Large intestine (tissue), 3 donors: ENCODE measurements at regions not wholly inside any gene's neighbourhood (a gene's known extent, or its start where the extent isn't known, plus 50 kb on each side); places are given as distances from the start of the nearest gene placed in this dataset.
A peak's percentile ranks its signal among the peaks of the same experiment; 100 is the strongest.

Source experiments
- DNase-seq, 2 donors: peaks; one replicate each; pipeline versions ENCODE4 v3.0.0 to v3.0.0-alpha.2; 2013
- H3K27ac ChIP-seq: one replicate; pipeline ENCODE4 v1.5.1; 2013; ENCODE audit warnings: low read length
- H3K27me3 ChIP-seq: 2 replicates; pipeline ENCODE4 v1.6.1; 2013; ENCODE audit warnings: low read length; ENCODE audit not compliant: control insufficient read depth, insufficient read depth
- H3K36me3 ChIP-seq: 2 replicates; pipeline ENCODE4 v1.6.1; 2013; ENCODE audit warnings: low read length; ENCODE audit not compliant: control insufficient read depth, insufficient read depth
- H3K4me1 ChIP-seq: one replicate; pipeline ENCODE4 v1.6.1; 2013; ENCODE audit warnings: low read length; ENCODE audit not compliant: control insufficient read depth, insufficient read depth
- H3K4me3 ChIP-seq: one replicate; pipeline ENCODE4 v1.5.1; 2013; ENCODE audit warnings: low read length
- H3K9me3 ChIP-seq: one replicate; pipeline ENCODE4 v1.6.1; 2013; ENCODE audit warnings: mild to moderate bottlenecking, low read depth, low read length, moderate library complexity; ENCODE audit not compliant: control insufficient read depth
- WGBS: methylation state at CpG from one replicate; pipeline ENCODE4 v1.1.5; 2013; ENCODE audit warnings: low lambda C conversion rate; ENCODE audit not compliant: insufficient coverage; 5-methylcytosine and 5-hydroxymethylcytosine counted together

DNA sequence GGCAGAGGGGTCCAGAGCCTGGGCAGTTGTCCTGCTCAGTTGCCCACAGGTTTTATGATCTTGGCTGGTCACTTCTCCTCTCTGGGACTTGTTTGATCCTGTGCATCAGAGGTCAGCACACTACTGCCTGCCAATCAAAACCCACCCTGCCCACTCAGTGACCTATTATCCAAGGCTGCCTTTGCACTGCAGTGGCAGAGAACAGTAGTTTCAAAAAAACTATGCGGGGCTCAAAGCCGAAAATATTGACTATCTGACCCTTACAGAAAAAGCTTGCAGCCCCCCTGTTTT is 218.2 kb downstream of the CYP26B1 start:
- Histone ChIP-seq H3K4me1 (peaks cover 33% of the 10 kb centered on the region), H3K27ac (no peak overlapping the region), H3K4me3 (no peak overlapping the region), H3K27me3 (no peaks in the 10 kb centered on the region), H3K36me3 (no peaks in the 10 kb centered on the region), H3K9me3 (no peaks in the 10 kb centered on the region)
- no CpG with 5 or more reads among the region's 2 CpGs for WGBS
- DNase-seq = no peak

GRCh38 chr2:71928734-71929481 is 218.8 kb downstream of the CYP26B1 start:
- Histone ChIP-seq H3K9me3 (no peaks in the 10 kb centered on the region), H3K36me3 (no peaks in the 10 kb centered on the region), H3K27ac (no peak overlapping the region), H3K27me3 (no peaks in the 10 kb centered on the region), H3K4me3 (no peak overlapping the region), H3K4me1 (peaks cover 29% of the 10 kb centered on the region)
- WGBS = no CpG with 5 or more reads among the region's 11 CpGs
- no peak for DNase-seq

DNA sequence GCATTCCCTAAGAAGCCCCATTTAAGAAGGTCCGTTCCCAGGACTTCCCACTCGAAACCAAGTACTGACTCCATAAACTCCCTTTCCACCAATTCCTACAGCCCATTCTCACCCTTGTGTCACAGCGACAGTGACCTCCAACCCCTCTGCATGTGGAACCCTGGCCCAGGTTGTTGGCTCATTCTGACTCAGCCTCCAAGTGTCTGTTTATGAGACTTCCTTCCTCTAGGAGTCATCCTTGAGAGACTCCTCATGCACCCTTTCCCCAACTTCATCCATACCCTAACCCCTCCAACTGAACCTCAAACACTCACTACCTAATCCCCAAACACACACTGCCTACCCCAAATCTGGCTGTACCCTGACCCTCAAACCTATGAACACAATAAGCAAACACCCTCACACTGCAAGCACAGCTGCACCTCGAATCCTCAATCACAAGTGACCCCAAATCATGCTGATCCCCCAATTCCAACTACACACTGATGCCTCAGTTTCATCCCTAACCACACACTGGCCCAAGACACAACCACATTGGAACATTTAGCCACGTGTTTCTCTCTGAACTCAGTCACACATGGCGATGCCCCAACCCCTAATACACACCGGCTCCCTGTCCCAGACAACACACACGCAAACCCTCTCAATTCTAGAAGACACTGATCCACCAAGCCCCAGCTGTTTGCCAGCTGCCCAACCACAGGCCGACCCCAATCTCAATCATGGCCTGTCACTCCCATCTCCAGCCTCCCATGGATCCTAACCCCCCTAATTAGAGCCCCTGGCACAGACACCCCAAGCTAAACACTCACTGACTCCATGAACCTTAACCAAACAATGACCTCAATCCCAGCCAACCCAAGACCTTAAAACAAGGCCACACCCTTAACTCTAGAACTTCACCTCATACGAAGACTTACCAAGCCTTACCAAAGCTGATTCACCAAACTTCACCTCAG is 219.6 kb downstream of the CYP26B1 start:
- no peak for DNase-seq
- WGBS = 90% methylated on average over 2 of the region's 10 CpGs
- Histone ChIP-seq H3K27ac (no peak overlapping the region), H3K36me3 (no peaks in the 10 kb centered on the region), H3K4me3 (no peak overlapping the region), H3K9me3 (no peaks in the 10 kb centered on the region), H3K27me3 (no peaks in the 10 kb centered on the region), H3K4me1 (peaks cover 29% of the 10 kb centered on the region)

GRCh38 chr2:71926876-71927756 is 220.5 kb downstream of the CYP26B1 start:
- WGBS = no CpG with 5 or more reads among the region's 16 CpGs
- H3K27me3 ChIP-seq = no peaks in the 10 kb centered on the region
- H3K4me3 ChIP-seq = no peak overlapping the region
- peak overlapping the region; percentile 74 for H3K27ac ChIP-seq
- H3K4me1 ChIP-seq = peaks cover 29% of the 10 kb centered on the region
- no peaks in the 10 kb centered on the region for H3K9me3 ChIP-seq
- DNase-seq = peak; percentile 66 to 82
- no peaks in the 10 kb centered on the region for H3K36me3 ChIP-seq

DNA sequence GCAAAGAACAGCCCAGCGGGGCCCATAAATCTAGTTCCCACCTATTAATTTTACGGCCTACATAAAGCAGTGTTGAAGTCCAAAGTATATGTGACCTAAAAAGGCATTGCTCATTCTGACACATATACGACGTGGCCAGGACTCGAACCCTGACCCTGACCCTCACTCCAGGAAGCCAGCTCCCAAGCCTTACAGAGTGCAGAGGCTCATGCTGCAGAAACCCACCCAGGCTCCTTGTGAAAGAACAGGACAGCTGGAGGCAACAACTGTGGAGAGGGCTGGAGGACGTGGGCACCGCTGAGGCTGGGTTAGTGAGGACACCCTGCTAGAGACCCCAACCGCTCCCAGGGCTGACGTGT is 221.6 kb downstream of the CYP26B1 start:
- peaks cover 29% of the 10 kb centered on the region for H3K4me1 ChIP-seq
- no peaks in the 10 kb centered on the region for H3K36me3 ChIP-seq
- H3K27ac ChIP-seq = peak overlapping the region; percentile 74
- no peaks in the 10 kb centered on the region for H3K27me3 ChIP-seq
- H3K9me3 ChIP-seq = no peaks in the 10 kb centered on the region
- WGBS = no CpG with 5 or more reads among the region's 9 CpGs
- peak; percentile 82 to 89 for DNase-seq
- no peak overlapping the region for H3K4me3 ChIP-seq

DNA sequence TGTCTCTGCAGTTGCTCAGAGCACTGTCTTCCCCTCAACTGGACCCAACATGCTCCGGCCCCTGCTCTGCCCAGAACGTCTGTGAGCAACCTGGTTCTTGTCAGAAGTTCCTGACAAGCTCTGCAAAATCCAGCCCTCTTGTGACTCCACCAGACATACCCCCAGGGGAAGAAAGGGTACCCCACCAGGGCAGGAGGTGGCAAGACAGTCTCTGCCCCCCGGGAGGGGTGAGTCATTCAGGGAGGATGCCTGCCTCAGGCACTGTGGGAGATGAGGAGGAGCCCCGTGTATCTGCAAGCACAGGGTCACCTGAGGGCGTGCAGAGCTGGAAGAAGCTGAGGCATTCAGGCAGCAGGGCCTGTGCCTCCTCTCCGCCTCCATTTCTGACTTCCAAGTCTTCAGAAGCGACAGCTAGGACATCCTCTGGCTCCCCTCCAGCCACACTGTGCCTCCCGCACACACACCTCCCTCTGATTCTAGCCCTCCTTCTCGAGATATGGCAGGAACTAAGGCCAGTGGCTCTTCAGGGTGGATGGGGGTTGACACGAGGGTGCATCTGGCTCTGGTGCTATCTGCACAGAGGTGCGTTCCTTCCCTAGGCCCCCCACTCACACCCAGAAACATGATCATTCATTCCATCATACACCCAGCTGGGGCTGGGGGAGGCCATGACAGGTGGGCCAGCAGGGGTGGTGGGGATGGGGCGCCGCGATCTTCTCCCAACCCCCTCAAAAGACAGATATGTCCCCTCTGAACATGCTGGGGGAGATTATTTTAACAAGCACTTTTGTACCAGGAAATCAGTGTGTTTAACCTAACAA is 222.2 kb downstream of the CYP26B1 start:
- DNase-seq = peak in 1 of 2 donors; percentile 48
- Histone ChIP-seq H3K27ac (peak overlapping the region; percentile 53), H3K9me3 (no peaks in the 10 kb centered on the region), H3K4me3 (no peak overlapping the region), H3K36me3 (no peaks in the 10 kb centered on the region), H3K27me3 (no peaks in the 10 kb centered on the region), H3K4me1 (peaks cover 29% of the 10 kb centered on the region)
- no CpG with 5 or more reads among the region's 14 CpGs for WGBS

- H3K9me3 ChIP-seq = no peaks in the 10 kb centered on the region
- H3K4me1 ChIP-seq = peaks cover 29% of the 10 kb centered on the region
These were observed 223.7 kb downstream of the CYP26B1 start for GRCh38 chr2:71923887-71924533.

DNA sequence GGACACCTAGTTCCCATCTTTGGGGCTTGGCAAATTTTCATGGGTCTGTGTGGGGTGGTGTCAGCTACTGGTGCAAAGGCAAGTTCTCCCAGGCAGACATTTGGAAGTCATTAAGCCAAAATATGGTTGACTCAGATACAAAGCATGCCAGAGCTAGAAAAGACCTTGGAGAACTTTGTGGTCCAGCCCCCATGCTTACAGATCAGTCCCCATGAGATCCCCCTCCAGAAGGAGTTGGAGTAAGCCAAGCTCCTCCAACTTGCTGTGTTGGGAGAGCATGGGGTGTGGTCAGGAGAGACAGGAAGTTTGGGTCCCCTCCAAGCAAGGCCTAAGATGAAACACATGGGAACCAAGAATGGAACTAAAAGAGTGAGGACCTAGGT is 224.5 kb downstream of the CYP26B1 start:
- peaks cover 29% of the 10 kb centered on the region for H3K4me1 ChIP-seq
- H3K9me3 ChIP-seq = no peaks in the 10 kb centered on the region

More at GRCh38 chr2:71923887-71924533, 223.7 kb downstream of the CYP26B1 start:
- no peaks in the 10 kb centered on the region for H3K36me3 ChIP-seq
- no peak overlapping the region for H3K27ac ChIP-seq
- H3K4me3 ChIP-seq = no peak overlapping the region
- no CpG with 5 or more reads among the region's 7 CpGs for WGBS
- no peaks in the 10 kb centered on the region for H3K27me3 ChIP-seq
- DNase-seq = peak; percentile 48 to 61

DNA sequence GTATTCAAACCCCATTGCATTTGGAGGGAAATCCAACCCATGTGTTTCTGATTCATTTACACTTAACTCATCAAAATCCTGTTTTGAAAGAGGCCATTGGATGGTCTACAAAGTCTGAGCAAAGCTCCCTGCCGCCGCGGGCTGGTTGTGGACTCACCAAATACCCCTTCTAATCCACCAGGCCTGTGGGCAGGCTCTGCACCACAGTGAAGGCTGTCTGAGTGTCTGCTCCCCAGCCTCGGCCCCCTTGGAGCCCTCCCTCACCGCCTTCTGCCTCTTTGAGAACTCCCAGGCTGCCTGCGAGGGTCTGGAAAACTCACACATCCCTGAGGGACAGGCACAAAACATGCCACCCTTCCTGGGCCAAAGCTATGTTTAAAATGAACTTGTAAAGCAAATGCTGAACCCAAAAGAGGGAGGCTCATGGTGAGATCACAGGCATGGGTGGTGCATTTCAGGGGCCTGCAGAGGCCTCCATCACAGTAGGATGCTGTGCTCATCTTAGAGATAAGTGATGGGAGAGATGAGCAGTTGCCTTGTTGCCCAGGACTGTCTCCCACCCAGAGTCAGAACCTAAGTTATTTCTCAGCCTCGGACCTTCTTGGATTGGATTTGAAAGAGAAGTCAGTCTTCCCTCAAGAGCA is 225.0 kb downstream of the CYP26B1 start:
- WGBS = no CpG with 5 or more reads among the region's 7 CpGs
- H3K4me3 ChIP-seq = no peak overlapping the region
- no peaks in the 10 kb centered on the region for H3K27me3 ChIP-seq
- H3K36me3 ChIP-seq = no peaks in the 10 kb centered on the region
- H3K9me3 ChIP-seq = no peaks in the 10 kb centered on the region
- no peak for DNase-seq
- H3K27ac ChIP-seq = no peak overlapping the region
- H3K4me1 ChIP-seq = peaks cover 29% of the 10 kb centered on the region

More for the DNA sequence above, 224.5 kb downstream of the CYP26B1 start:
- no peak overlapping the region for H3K4me3 ChIP-seq
- H3K36me3 ChIP-seq = no peaks in the 10 kb centered on the region
- no peak for DNase-seq
- H3K27ac ChIP-seq = no peak overlapping the region
- H3K27me3 ChIP-seq = no peaks in the 10 kb centered on the region
